BJ (cell line): ENCODE measurements at regions not wholly inside any gene's neighbourhood (a gene's known extent, or its start where the extent isn't known, plus 50 kb on each side); places are given as distances from the start of the nearest gene placed in this dataset.

ENCODE experiments used
- CTCF ChIA-PET: fragments of 350-600 bp; formaldehyde crosslinking; extraction: SDS; loops from one replicate; lab custom pipeline; 2021; ENCODE audit warnings: antibody characterized with exemption, inconsistent platforms; lab: Yijun Ruan, JAX
- POLR2A ChIA-PET: fragments of 300-600 bp; sonication (Branson Sonifier 250); formaldehyde crosslinking; extraction: SDS; loops from one replicate; lab custom pipeline; 2021; ENCODE audit warnings: antibody characterized with exemption; lab: Charles Lee
- DNase-seq: peaks from one replicate; pipeline ENCODE4 v3.0.0-alpha.2; 2011; ENCODE audit warnings: low read depth
- H3K27me3 ChIP-seq: 2 replicates; pipeline ENCODE4 v1.6.0; 2011; ENCODE audit warnings: low read length; ENCODE audit not compliant: control insufficient read depth, insufficient read depth
- H3K36me3 ChIP-seq: 2 replicates; pipeline ENCODE4 v1.5.1; 2011; ENCODE audit warnings: low read length; ENCODE audit not compliant: control insufficient read depth, insufficient read depth
- H3K4me3 ChIP-seq: 2 replicates; pipeline ENCODE4 v1.5.1; 2011; ENCODE audit warnings: low read depth, mild to moderate bottlenecking, control low read depth, low read length
- CTCF ChIP-seq: IDR thresholded peaks from 2 replicates; pipeline ENCODE4 v1.5.1; 2011; ENCODE audit warnings: low read depth, mild to moderate bottlenecking, control low read depth, inconsistent platforms, low read length, moderate library complexity; ENCODE audit not compliant: insufficient read depth

DNA sequence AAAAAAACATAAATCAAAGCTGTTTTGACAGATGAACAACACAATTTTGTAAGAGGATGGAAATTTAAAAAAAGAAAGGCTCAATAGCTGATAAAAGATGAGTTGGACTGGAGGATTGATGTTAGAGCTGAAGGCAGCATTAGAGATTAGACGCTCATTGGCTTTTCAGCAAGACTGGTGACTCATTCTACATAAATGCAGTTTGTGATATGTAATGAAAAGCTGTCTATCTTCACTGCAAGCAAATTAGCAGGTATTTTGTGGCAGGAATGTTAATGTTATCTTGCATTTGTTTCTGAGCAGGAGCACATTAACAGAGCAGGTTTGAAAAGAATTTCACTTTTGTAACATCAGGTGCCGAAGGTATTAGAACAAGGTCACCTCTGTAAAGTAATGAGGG, 442.7 kb upstream of the NOVA1 start:
- DNase-seq, result no peak
- CTCF ChIA-PET, result no interaction called here
- Histone ChIP-seq H3K27me3 (no peaks in the 10 kb centered on the region), H3K4me3 (no peak overlapping the region), H3K36me3 (no peaks in the 10 kb centered on the region)
- no peak for TF ChIP-seq CTCF
- POLR2A ChIA-PET, result no interaction called here

- no peak for DNase-seq
- H3K4me3 ChIP-seq, result no peak overlapping the region
- H3K36me3 ChIP-seq, result no peaks in the 10 kb centered on the region
- ChIA-PET CTCF (no interaction called here), POLR2A (no interaction called here)
- H3K27me3 ChIP-seq, result no peaks in the 10 kb centered on the region
- no peak for TF ChIP-seq CTCF
Observed at GRCh38 chr14:27049701-27050100, 451.9 kb upstream of the NOVA1 start.

DNA sequence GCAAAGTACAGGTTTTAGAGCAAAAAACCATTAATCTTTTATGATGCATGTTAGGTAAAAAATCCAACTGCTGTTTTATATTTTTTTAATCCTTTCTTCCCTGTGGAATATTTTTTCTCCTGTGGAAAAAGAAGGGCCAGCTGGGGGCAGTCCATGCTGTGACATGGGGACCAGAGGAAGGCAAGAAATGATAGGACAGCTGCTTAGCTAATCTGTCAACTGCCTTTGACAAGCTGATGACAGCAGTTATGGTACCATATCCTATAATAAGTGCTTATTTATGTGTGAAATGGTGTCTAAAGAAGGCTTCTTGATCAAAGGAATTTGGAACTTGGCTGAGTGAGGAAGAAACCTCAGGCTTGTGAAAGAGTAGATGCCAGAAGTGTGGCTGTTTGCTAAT, 452.4 kb upstream of the NOVA1 start:
- no peak for TF ChIP-seq CTCF
- no peak for DNase-seq
- H3K27me3 ChIP-seq, result no peaks in the 10 kb centered on the region
- ChIA-PET CTCF (no interaction called here), POLR2A (no interaction called here)
- no peaks in the 10 kb centered on the region for H3K36me3 ChIP-seq
- H3K4me3 ChIP-seq, result no peak overlapping the region

- POLR2A ChIA-PET, result no interaction called here
- H3K27me3 ChIP-seq, result no peaks in the 10 kb centered on the region
- H3K36me3 ChIP-seq, result no peaks in the 10 kb centered on the region
- CTCF ChIA-PET, result no interaction called here
- TF ChIP-seq CTCF, result no peak
- no peak for DNase-seq
- H3K4me3 ChIP-seq, result no peak overlapping the region
Observed at GRCh38 chr14:27056586-27056985, 458.8 kb upstream of the NOVA1 start.

GRCh38 chr14:27061299-27061698, 463.5 kb upstream of the NOVA1 start:
- Histone ChIP-seq H3K4me3 (no peak overlapping the region), H3K36me3 (no peaks in the 10 kb centered on the region), H3K27me3 (no peaks in the 10 kb centered on the region)
- TF ChIP-seq CTCF, result no peak
- no peak for DNase-seq
- CTCF ChIA-PET, result no interaction called here
- POLR2A ChIA-PET, result no interaction called here
